GM18517 (cell line): ENCODE measurements at regions not wholly inside any gene's neighbourhood (a gene's known extent, or its start where the extent isn't known, plus 50 kb on each side); places are given as distances from the start of the nearest gene placed in this dataset.

Source experiments
- ATAC-seq: cut with Tn5 transposase; IDR thresholded peaks from one replicate; pipeline ENCODE4 v1.9.1; 2021; ENCODE audit warnings: mild to moderate bottlenecking, moderate library complexity; ENCODE audit not compliant: unreplicated experiment

GRCh38 chr2:74063486-74063885 is 78.8 kb downstream of the TET3 start:
- ATAC-seq, result no peak

- ATAC-seq, result no peak
Measured at GRCh38 chr2:74065456-74065855, 80.7 kb downstream of the TET3 start.

GRCh38 chr2:74066491-74067203 is 81.1 kb downstream of the BOLA3 start:
- ATAC-seq, result no peak

GRCh38 chr2:74067221-74067747 is 80.4 kb downstream of the BOLA3 start:
- ATAC-seq, result no peak

- no peak for ATAC-seq
Measured at GRCh38 chr2:74070991-74071390, 76.7 kb downstream of the BOLA3 start.

GRCh38 chr2:74071426-74071825 is 76.3 kb downstream of the BOLA3 start:
- ATAC-seq, result no peak

GRCh38 chr2:74072565-74072964 is 75.1 kb downstream of the BOLA3 start:
- no peak for ATAC-seq

- ATAC-seq, result no peak
Measured at GRCh38 chr2:74074487-74074886, 73.2 kb downstream of the BOLA3 start.

- ATAC-seq, result no peak
Measured at GRCh38 chr2:74076074-74076470, 71.6 kb downstream of the BOLA3 start.

GRCh38 chr2:74077636-74078035 is 70.1 kb downstream of the BOLA3 start:
- ATAC-seq, result no peak

GRCh38 chr2:74078466-74078865 is 69.2 kb downstream of the BOLA3 start:
- ATAC-seq, result no peak

GRCh38 chr2:74079522-74080341 is 68.0 kb downstream of the BOLA3 start:
- ATAC-seq, result peak; percentile 77

GRCh38 chr2:74080346-74080745 is 67.4 kb downstream of the BOLA3 start:
- ATAC-seq, result no peak

- no peak for ATAC-seq
Measured at GRCh38 chr2:74081030-74081762, 66.5 kb downstream of the BOLA3 start.

GRCh38 chr2:74081763-74082110 is 66.0 kb downstream of the BOLA3 start:
- no peak for ATAC-seq

GRCh38 chr2:74083750-74084149 is 64.0 kb downstream of the BOLA3 start:
- ATAC-seq, result no peak
